Cardiac muscle cell (in vitro differentiated cells and primary cell): ENCODE measurements at regions not wholly inside any gene's neighbourhood (a gene's known extent, or its start where the extent isn't known, plus 50 kb on each side); places are given as distances from the start of the nearest gene placed in this dataset.

Experiments
- DNase-seq, 2 donors: peaks; one replicate each; pipeline versions ENCODE4 v3.0.0 to v3.0.0-alpha.2; 2010 to 2017; ENCODE audit warnings: low read depth in 1 of 2, low spot score in 1 of 2
- H3K27ac ChIP-seq: fragments of 200-600 bp; sonication (generic); 2 replicates; pipeline ENCODE4 v1.5.1; 2016
- H3K27me3 ChIP-seq: fragments of 200-600 bp; sonication (generic); 2 replicates; pipeline ENCODE4 v1.6.0; 2016; ENCODE audit warnings: control low read depth
- H3K36me3 ChIP-seq: fragments of 200-600 bp; sonication (generic); 2 replicates; pipeline ENCODE4 v1.5.1; 2016; ENCODE audit warnings: control low read depth
- H3K4me1 ChIP-seq: fragments of 200-600 bp; sonication (generic); 2 replicates; pipeline ENCODE4 v1.8.1; 2017; ENCODE audit warnings: low read depth, mild to moderate bottlenecking, mixed run types
- H3K4me3 ChIP-seq: fragments of 200-600 bp; sonication (generic); 2 replicates; pipeline ENCODE4 v1.5.1; 2016; ENCODE audit warnings: mild to moderate bottlenecking
- H3K9me3 ChIP-seq: fragments of 200-600 bp; sonication (generic); 2 replicates; pipeline ENCODE4 v1.5.1; 2017; ENCODE audit warnings: low read depth, mild to moderate bottlenecking, control low read depth
- TF ChIP-seq, protein P1 (sequence below): IDR thresholded peaks from 2 replicates; pipeline ENCODE4 v1.5.1; 2012; ENCODE audit warnings: low read depth, mild to moderate bottlenecking, low read length

DNA sequence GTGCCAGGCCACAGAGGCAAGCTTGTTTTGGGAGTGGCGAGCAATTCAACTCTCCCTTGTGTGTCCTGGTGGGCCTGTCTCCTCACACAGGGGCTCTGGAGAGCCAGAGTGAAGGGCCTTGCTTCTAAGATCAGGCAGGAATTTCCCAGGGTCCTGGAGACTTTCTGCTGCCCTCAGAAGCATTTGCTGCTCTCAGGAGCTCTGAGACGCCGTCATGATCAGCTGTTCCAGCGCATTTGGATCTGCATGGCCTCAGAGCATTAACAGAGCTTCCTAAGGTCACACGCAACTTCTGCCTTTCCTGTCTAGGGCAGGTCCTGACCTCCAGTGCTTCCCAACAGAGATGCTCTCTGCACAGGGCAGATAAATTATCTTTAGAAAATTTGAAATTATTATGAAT lies 52.2 kb upstream of the C10orf90 start:
- no peak overlapping the region for H3K4me3 ChIP-seq
- no peaks in the 10 kb centered on the region for H3K4me1 ChIP-seq
- no peak overlapping the region for H3K27ac ChIP-seq
- H3K27me3 ChIP-seq: no peaks in the 10 kb centered on the region
- DNase-seq: no peak
- TF ChIP-seq, protein P1, sequence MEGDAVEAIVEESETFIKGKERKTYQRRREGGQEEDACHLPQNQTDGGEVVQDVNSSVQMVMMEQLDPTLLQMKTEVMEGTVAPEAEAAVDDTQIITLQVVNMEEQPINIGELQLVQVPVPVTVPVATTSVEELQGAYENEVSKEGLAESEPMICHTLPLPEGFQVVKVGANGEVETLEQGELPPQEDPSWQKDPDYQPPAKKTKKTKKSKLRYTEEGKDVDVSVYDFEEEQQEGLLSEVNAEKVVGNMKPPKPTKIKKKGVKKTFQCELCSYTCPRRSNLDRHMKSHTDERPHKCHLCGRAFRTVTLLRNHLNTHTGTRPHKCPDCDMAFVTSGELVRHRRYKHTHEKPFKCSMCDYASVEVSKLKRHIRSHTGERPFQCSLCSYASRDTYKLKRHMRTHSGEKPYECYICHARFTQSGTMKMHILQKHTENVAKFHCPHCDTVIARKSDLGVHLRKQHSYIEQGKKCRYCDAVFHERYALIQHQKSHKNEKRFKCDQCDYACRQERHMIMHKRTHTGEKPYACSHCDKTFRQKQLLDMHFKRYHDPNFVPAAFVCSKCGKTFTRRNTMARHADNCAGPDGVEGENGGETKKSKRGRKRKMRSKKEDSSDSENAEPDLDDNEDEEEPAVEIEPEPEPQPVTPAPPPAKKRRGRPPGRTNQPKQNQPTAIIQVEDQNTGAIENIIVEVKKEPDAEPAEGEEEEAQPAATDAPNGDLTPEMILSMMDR: no peak
- no peaks in the 10 kb centered on the region for H3K36me3 ChIP-seq
- H3K9me3 ChIP-seq: no peaks in the 10 kb centered on the region

- H3K27me3 ChIP-seq: no peaks in the 10 kb centered on the region
- TF ChIP-seq, protein P1: no peak
- H3K36me3 ChIP-seq: no peaks in the 10 kb centered on the region
- DNase-seq: no peak
- H3K27ac ChIP-seq: no peak overlapping the region
- H3K4me3 ChIP-seq: no peak overlapping the region
- no peaks in the 10 kb centered on the region for H3K9me3 ChIP-seq
- H3K4me1 ChIP-seq: no peaks in the 10 kb centered on the region
Measured at GRCh38 chr10:126723226-126723625, 52.7 kb upstream of the C10orf90 start.

- no peak for DNase-seq
- Histone ChIP-seq H3K36me3 (no peaks in the 10 kb centered on the region), H3K27ac (no peak overlapping the region), H3K27me3 (no peaks in the 10 kb centered on the region), H3K4me3 (no peak overlapping the region), H3K9me3 (no peaks in the 10 kb centered on the region), H3K4me1 (no peaks in the 10 kb centered on the region)
- TF ChIP-seq, protein P1: no peak
Measured at GRCh38 chr10:126729314-126729870, 58.9 kb upstream of the C10orf90 start.

GRCh38 chr10:126730856-126731609 lies 60.5 kb upstream of the C10orf90 start:
- H3K4me1 ChIP-seq: no peaks in the 10 kb centered on the region
- H3K27ac ChIP-seq: no peak overlapping the region
- no peaks in the 10 kb centered on the region for H3K9me3 ChIP-seq
- TF ChIP-seq, protein P1: no peak
- H3K4me3 ChIP-seq: no peak overlapping the region
- no peak for DNase-seq
- H3K36me3 ChIP-seq: no peaks in the 10 kb centered on the region
- no peaks in the 10 kb centered on the region for H3K27me3 ChIP-seq

DNA sequence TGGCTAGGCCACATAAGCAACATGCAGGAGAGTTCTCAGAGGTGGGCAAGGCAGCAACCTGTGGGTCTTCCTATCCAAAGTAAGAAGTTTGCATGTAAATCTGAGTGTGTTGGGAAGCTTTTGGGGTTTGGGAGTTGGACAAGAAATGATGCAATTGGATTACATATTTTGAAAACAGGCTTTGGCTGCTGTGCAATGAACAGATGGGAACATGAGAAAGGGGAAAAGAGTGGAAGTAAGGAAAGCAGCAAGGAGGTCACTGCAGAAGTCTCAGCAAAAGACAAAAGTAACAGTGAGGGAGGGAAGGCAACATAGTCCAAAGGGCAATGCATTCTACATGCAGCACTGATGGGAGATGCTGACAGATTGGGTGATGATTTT lies 61.1 kb upstream of the C10orf90 start:
- DNase-seq: peak in 1 of 2 donors; percentile 18
- Histone ChIP-seq H3K27ac (no peak overlapping the region), H3K36me3 (no peaks in the 10 kb centered on the region), H3K4me1 (no peaks in the 10 kb centered on the region), H3K9me3 (no peaks in the 10 kb centered on the region), H3K27me3 (no peaks in the 10 kb centered on the region), H3K4me3 (no peak overlapping the region)
- TF ChIP-seq, protein P1: no peak
